ENCODE measurements at regions not wholly inside any gene's neighbourhood (a gene's known extent, or its start where the extent isn't known, plus 50 kb on each side); places are given as distances from the start of the nearest gene placed in this dataset.
A peak's percentile ranks its signal among the peaks of the same experiment; 100 is the strongest.

DNA sequence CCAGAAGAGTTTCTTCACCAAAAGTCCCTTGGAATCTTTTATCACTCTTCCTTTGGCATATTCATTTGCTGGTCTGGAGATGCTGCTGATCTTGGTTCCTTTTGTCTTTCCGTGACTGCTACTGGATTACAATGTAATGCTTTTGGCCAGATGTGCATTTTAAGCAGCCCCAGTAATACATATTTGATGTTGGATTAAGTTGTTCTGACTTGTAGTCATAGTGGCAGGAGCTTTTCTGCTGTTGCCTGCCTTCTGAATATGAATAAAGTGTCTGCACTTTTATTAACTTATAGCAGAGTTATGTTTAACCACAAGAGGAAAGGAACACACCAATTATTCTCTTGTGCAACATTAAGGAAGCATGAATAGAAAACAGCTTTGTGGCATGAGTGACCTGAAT lies 360.0 kb upstream of the DDI1 start:
- no peak for DNase-seq

DNA sequence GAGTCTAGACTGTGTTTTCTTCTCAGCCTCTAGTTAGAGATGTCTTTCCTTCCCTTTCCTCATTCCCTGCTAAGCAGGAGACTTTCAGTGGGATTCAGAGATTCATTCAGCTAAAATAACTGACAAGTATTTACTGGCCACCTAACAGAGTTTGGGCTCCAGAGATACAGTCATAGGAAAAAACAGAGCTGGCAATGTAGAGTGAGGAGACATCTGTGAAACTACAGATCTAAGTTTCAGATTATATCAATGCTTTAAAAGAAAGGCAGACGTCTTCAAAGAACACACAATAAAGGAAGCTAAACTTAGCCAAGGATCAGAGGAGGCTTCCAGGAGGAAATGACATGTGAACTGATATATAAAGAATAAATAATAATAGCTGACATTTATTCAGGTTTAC lies 355.6 kb upstream of the DDI1 start:
- DNase-seq: no peak

DNA sequence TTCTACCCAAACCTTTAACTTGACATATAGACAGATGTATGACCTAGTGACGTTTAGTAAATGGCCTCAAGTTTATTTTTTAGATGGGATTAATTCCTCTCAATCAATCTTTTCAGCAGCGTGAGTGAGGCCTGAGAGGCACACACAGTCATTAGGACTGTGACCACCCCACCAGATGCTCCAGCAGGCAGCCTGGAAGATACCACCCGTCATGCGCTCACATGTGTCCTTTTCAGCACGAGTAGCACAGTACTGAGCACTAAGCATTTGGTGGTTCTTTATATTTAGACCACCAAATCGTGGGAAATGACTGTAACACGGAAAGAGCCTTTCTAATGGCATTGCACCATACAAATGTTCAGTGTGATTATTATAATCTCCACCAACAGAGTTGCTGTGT lies 354.6 kb upstream of the DDI1 start:
- DNase-seq: no peak

DNA sequence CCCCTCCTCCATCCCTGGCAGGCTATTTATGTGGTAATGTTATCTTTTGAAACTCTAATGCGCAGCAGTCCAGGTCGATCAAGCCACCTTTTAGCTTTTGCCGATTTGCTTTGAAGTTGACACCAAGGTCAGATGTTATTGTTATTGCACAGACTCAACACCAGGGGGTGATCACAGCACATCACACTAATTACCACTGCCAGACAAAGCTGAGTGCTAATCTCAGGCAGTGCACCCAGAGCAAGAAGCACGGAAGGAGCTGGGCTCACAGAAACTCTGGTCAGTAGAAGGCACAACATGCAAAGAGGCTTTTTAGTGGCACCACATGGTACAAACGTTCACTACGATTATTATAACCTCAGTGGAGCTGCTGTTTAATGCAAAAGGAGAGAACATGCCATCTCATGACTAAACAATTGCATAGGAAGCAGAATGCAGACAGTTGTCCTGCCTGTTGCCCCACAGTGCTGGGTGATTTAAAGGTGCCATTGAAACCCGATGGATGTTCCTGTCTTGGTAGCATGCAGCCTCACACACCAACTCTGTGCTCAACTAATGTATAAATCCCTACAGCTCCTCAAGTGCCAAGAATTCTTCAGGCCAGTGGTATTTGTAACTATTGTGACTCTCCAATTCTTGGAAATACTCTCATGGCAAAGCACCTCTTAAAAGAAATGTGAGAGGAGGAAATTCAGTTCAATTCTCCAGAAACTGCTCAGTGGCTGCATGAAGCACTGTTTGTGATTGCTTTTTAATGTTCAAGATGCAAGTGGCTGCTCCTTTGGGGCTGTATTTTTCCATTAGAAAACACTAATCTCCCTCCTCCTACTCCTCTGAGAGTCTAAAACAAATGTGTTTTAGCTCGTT lies 353.9 kb upstream of the DDI1 start:
- peak; percentile 66 for DNase-seq

DNA sequence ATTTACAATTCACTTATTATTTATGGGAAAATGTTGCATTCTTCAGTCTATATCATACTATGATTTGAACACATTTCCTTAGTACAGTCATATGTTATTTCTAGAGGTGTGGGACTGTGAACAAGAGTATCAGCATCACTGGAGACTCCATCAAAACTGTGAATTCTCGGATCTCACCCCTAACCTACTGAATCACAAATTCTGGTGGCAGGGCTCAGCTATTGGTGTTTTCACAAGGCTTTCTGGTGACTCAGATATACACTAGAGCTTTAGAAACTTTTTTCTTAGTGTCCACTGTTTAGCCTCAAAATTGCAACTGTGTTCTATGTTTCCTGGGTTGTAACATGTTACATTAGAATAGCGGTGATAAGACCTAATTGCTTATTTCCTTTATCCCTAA lies 352.9 kb upstream of the DDI1 start:
- no peak for DNase-seq

DNA sequence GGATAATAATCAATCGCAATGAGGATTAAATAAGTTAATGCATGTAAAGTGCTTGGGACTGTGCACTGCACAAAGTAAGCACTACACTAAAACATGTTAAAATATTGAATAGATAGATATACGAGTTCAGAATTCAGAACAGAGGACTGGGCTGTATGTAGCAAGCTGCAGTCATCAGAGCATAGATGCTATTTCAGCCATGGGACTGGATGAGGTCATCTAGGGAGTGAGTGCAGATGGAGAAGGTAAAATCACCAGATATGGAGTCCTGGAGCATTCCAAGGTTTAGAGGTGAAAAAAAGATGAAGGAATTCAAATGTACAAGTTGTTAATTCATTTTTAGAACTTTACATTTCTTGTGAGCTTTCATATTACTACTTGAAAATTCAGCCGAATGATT lies 347.5 kb upstream of the DDI1 start:
- no peak for DNase-seq

DNA sequence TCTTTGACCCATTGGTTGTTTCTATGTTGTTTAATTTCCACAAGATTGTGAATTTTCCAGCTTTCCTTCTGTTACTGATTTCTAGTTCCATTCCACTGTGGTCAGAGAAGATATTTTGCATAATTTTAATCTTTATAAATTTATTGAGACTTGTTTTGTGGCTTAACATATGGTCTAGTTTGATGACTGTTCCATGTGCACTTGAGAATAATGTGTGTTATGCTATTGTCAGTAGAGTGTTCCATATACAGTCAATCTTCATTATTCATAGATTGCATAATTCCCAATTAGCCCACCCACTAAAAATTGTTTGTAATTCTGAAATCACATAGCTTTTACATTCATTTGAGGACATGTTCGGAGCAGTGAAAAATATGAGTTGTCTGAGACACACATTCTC lies 346.1 kb upstream of the DDI1 start:
- DNase-seq: no peak

DNA sequence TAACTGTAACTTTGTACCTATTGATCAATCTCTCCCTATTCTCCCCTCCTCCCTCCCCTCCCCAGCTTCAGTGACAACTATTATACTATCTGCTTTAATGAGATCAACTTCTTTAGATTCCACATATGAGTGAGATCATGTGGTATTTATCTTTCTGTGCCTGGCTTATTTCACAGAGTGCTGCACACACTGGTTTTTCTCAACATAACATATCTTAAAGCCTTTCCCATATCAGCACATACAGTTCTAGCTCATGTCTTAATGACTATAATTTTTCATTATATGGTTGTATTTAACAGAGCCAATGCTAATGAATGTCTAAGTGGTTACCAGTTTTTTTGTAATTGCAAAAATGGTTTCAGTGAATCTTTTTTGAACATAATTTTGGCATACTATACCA lies 340.3 kb upstream of the DDI1 start:
- no peak for DNase-seq

DNA sequence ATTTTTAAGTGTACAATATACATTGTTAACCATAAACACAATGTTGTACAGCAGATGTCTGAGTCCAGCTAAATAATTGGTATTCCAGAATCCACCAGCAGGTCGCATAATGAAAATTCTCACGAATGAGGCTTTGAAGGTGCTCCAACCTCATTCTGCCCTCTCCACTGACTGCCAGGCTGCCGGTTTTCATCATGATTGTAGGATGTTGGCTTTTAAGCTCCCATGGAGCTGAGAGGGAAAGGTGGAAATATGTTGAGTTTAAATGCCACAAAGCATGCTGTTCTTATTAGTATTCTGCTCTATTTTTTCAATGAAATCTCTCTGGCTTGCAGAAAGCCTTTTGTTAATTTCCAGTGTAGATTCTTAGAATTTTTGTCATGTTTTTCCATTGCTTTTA lies 337.2 kb upstream of the DDI1 start:
- DNase-seq: no peak

DNA sequence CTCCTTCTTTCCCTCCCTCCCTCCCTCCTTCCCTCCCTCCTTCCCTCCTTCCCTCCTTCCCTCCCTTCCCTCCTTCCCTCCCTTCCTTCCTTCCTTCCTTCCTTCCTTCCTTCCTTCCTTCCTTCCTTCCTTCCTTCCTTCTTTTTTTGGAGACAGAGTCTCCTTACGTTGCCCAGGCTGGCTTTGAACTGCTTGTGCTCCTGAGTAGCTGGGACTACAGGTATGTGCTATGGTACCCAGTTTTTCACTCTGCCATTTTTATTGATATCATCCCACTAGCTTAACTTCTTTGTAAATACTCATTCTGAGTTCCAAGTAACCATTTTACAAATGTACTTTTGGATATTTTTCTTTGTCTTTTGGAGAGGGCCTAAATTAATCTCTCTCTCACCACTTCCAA lies 336.8 kb upstream of the DDI1 start:
- DNase-seq: no peak

DNA sequence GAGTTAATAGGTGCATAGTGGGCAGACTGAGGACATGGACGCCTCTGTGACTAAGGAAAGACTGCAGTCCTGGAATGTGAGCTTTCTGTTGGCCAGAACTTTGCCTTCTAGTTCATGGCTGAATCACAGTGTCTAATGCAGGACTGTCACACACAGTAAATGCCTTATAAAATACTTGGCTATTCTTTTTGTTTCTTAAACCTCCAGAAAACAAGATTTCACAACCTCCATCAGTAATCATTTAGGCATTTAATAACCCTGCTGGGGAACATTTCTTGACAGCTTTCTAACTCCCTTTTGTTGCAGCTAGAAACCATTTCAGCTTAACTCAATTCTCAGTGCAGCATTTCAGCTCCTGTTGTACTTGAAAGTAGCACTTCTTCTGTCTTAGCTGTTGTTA lies 335.8 kb upstream of the DDI1 start:
- no peak for DNase-seq

DNA sequence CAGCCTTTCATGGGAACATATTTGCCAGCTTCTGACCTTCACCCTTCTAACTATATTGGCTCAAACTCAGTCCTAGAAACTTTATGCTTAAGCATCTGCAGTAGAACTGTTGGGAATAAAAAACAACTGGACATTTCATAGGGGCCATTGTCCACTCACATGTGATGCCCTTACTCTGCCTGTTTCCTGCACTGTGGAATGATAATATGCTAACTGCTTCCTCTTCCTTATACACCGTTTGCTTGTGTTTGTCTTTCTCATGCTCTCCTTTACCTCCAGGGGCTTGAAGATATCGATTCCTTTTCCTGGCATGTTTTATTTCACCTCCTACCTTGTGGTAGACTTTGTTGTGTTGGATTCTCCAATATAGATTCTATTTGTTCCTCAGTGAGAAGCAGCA lies 333.0 kb upstream of the DDI1 start:
- DNase-seq: no peak

DNA sequence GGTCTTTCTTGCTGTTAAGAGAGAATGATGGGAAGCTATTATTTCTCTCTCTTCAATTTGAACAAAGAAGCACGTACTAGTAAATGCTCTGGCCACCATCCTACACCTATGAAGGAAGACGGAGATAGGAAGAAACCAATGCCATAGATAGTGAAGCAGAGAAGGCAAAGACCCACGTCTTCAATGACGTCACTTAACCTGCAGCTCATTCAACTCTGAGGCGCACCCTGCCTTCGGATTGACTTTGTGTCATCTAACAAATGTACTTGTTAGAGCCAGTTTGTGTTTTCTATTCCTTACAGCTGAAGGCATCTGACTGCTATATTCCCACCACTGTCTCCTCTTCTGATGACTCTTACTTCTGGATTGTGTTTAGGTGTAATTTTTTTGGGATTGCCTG lies 332.5 kb upstream of the DDI1 start:
- DNase-seq: no peak

DNA sequence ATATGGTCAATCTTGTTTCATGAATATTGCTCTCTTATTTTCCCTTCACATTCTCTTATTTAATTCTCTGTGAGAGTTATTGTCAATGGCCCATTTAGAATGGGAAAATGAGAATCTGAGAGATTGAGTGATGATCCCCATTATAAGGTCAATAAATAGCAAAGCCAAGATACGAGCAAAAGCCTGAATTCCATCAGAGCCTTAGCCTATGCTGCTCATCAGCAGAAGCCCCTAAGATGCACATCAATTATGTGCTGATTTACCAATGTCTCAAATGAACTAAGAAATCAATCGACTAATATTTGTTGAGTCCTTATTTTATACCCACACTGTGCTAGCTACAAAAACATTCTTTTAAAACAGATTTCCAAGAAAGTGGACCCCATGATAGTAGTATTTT lies 330.8 kb upstream of the DDI1 start:
- no peak for DNase-seq

DNA sequence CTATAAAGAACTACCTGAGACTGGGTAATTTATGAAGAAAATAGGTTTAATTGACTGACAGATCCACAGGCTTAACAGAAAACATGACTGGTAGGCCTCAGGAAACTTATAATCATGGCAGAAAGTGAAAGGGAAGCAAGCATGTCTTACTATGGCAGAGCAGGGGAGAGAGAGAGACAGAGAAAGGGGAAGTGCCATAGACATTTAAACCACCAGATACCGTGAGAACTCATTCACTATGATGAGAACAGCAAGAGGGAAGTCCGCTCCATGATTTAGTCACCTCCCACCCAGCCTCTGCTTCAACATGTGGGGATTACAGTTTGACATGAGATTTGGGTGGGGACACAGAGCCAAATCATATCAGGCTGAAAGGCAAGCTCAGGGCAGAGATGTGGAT lies 327.1 kb upstream of the DDI1 start:
- no peak for DNase-seq

DNA sequence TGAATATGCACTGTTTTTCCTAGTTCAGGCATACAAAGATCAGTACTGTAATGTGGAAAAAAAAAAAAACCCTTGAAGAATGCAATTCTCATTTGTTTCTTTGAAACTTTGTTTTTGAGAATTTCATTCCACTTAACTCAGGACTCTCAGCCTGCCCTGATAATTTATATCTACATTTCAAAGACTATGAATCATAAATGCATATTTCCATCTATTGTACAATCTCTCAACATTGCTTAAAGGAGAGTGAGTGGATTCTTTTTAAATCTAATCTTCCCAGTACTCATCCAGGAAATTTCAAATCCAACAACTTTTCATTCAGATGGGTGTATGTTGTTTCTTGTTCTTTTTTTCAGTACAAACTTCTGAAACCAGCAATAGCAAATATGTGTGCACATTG lies 322.2 kb upstream of the DDI1 start:
- no peak for DNase-seq

DNA sequence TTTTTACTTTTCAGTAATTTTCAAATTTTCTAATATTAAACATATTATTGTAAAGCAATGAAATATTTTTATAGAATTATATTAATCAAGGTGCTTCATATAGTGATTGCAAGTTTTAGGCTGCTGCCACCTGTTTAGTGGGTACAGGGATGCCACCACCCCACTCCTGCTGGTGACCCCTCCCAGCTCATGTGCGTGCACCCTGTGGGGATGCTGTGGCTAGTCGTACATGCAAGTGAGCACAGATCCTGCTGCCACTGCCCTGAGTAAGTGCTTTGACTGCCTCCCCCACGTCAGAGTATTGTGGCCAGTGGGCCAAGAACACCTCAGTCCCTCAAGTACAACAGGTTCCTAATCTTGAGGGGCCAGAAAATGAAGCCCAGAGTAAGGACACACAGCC lies 320.1 kb upstream of the DDI1 start:
- no peak for DNase-seq

DNA sequence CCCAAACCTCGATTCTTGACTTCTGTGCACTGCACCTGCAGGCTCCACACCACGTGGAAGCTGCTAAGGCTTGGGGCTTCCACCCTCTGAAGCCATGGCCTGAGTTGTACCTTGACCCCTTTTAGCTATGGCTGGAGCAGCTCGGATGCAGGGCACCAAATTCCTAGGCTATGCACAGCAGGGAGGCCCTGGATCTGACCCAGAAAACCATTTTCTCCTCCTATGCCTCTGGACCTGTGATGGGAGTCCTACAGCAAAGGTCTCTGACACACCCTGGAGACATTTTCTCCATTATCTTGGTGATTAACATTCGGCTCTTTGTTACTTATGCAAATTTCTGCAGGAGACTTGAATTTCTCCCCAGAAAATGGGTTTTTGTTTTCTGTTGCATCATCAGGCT lies 309.2 kb upstream of the DDI1 start:
- DNase-seq: no peak

DNA sequence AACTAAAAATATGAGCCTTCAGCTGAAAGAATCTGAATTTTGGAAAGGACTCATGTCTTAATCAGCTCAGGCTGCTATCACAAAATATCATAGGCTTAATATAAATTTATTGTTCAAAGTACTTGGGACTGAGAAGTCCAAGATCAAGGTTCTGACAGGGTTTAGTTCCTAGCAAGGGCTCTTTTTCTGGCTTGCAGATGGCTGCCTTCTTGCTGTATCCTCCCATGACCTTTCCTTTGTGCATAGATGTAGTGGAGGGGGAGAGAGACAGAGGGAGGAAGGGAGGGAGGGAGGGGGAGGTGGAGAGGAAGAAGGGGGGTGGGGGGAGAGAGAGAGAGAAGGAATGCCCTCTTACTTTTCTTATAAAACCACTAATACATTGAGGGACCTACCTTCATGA lies 306.8 kb upstream of the DDI1 start:
- no peak for DNase-seq

DNA sequence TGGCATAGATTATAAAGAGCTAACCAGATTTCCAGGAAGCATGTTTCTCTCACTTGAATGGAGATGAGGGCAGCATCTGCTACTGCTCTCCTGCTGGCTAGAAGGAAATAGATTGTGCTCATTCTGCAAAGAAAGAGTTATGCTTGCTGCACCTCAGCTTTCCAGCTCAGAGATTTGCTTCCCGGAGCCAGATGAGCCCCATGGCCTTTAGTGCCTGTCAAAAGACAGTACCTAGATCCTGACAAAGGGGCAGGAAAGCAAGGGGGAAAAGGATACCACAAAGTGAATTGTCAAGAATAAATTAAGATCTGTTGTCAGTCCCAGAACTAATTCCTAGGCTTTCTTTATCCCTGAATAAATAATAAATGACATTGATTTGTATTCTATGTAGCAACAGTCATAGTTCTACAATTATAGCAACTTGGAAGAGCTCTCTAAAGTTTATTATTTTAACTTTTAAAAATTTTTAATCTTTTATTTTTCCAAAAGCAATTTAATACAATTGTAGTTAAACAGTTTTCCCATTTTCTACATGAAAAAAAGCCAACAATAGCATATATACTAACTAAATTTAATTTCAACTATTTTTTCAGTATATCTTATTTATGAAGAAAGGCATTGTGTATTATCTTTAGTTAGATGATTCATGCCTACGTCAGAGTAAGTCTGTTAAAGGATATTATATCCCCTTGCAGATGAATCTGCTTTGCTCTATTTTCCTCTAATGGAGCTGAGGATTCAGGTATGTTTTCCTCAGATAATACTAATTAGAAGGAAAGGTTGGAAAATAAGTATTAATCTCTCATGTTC lies 306.1 kb upstream of the DDI1 start:
- DNase-seq: no peak

DNA sequence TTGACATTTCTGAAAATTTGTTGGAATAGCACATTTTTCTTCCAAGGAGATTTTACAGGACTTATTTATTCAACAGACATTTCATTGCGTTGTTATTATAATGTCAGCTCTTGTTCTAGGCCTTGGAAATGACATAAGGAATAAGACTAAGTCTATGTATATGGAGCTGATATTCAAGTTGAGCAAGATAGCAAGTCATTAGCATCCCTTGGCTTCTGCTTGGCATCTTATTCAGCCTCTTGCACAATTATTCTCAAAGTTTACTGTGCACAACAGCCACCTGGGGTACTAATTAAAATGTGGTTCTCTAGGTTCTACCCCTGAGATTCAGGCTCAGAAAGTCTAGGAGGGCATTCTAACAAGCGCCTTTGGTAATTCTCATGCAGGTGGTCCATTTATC lies 304.8 kb upstream of the DDI1 start:
- no peak for DNase-seq

DNA sequence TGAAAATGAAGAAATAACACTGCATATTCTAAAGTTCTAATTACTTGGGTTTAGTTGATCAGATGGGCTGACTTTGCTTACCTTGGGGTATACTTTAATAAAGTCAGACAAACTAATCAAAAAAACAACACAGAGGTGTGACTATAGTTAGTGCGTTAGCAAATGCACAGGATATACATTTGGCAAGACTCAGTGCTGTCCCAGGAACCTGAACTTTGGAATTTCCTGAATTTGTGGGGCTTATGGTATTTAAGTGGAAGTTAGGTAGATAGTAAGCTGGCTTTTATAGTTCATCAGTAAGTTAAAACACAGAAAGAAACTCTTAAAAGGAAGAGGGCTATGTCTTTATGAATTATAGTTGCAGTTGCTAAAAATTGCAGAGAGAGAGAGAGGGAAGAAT lies 302.6 kb upstream of the DDI1 start:
- DNase-seq: no peak

DNA sequence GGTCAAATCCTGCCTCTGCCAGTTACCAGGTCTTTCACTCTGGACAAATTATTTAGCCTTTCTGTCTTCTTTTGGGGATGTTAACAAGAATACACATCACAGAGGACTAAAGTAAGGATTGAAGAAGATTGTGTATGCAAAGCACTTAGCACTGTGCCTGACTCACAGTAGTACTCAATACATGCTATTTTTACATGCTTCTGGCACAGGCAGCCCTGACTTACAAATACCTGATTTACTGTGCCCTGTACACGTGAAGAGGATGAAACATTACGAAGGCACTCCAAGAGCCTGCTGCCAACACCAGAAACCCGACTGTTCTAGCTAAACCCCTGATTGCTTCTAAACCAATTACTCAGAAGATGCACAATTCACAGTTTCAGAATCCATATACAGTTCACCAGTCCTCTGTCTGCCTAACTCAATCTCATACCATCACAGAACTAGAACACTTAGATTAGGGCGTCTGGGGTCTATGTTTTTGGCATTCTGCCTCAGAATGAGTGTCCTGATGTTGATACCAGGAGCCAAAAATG lies 300.9 kb upstream of the DDI1 start:
- DNase-seq: no peak

DNA sequence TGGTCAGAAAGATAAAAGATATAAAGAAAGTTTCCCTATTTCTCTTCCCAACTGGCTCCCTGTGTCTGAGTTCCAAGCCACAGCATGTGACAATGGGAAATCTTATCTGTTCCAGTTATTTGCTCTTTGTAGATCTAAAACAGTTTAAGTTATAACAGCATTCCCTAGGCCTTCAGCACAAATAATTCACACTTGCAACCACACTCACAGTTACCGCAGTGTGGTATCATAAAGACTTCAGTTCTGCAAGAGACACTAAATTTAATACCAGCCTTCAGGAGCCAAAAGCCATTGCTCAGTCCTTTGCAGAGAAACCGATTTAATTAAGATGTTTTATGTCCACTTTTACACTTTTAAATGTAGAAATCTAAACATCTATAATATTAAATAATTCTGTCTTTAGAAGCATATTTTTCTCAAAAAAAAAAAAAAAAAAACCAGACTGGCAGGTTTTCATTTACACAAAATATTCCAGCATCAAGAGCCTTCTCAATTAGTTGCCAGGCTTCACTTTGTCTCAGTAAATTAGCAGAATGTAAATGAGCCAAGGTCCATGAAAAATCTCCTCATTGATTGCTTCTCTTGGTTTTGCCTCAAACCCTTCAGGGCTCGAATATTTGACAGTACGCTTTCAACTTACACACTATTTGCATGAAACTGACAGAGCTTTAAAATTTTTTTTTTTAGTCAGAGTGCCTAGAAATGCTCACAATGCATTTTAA lies 300.0 kb upstream of the DDI1 start:
- DNase-seq: no peak
